ENCODE measurements at regions not wholly inside any gene's neighbourhood (a gene's known extent, or its start where the extent isn't known, plus 50 kb on each side); places are given as distances from the start of the nearest gene placed in this dataset.

DNA sequence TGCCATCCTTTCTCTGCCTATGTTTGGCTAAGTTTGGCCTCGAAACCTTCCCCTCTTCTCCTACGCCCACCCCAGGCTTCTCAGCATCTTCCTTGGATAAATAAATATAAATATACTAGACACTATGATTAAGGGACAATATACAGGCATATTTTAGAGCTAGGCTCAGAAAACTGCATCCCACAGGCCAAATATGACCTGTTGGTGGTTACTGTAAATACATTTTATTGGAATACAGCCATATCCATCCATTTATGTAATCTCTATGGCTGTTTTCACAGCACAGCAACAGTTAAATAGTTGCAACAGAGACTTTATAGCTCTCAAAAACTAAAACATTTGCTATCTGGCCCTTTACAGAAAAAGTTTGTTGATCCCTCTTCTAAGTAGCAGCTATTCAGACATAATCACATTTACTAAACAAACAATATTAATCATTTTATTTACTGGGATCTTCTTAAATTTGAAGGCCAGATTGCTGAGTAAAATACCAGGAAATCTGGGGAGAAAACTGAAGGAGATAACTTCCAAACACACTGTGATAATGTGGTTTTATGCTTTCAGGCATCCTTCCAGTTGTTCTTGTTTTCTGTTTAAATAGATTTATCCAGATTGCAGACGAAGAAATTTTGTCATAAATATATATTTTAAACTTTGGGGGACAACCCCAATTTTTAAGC lies 269.7 kb upstream of the THRB start:
- no peak for DNase-seq (ENCODE audit: low spot score)

- no peak for DNase-seq (ENCODE audit: low spot score)
Measured at GRCh38 chr3:24765399-24765798, 270.7 kb upstream of the THRB start.

DNA sequence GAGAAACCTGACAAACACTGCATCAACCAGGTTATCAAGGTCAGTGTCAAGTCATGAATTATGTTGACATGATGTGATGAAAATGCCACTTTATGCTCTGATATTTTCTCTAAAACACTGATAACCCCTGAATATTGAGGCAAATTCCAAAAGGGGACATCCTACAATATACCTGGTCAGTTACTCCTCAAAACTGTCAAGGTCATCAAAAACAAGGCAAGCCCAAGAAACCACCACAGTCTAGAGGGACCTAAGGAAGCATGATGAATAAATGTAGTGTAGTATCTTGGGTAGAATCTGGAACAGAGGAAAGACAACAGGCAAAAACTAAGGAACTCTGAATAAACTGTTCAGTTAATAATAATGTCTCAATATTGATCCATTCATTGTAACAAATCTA lies 275.3 kb upstream of the THRB start:
- DNase-seq (ENCODE audit: low spot score): no peak

GRCh38 chr3:24773798-24774197 lies 279.1 kb upstream of the THRB start:
- peak; percentile 74 for DNase-seq (ENCODE audit: low spot score)

GRCh38 chr3:24780991-24781390 lies 286.3 kb upstream of the THRB start:
- no peak for DNase-seq (ENCODE audit: low spot score)

DNA sequence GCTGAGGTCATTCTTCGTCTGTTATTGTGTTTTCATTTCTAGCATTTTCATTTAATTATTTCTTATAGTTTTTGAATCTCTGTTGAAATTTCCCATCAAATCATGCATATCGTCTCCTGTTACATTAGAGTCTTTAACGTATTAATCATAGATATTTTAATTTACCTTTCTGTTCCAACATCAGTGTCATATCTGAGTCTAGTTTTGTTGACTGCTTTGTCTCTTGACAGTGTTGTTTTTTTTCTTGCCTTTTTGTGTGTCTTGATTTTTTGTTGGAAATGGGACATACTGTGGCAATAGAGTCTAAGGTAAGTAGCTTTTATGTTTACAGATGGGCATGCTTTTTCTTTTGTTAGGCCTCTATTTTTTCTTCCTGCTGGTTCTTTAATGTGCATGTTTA lies 286.8 kb upstream of the THRB start:
- no peak for DNase-seq (ENCODE audit: low spot score)

DNA sequence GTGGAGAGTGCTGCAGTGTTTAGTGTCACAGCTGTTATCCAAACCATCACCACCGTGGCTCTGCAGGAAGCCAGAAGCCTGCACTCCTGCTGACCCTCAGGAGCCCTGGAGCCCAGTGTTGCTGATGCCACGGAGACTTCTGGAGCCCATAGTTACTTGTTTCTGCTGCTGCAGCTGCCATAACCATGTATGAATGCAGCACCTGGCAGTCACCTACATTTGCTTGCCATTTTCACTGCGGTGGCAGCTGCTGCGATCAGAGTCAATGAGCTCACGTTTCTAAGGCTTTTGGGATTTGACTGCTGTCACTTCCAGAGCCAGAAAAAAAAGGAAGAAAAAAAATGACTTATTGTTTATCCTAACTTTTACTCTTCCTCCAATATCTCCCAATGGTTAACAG lies 299.2 kb upstream of the THRB start:
- DNase-seq (ENCODE audit: low spot score): no peak

DNA sequence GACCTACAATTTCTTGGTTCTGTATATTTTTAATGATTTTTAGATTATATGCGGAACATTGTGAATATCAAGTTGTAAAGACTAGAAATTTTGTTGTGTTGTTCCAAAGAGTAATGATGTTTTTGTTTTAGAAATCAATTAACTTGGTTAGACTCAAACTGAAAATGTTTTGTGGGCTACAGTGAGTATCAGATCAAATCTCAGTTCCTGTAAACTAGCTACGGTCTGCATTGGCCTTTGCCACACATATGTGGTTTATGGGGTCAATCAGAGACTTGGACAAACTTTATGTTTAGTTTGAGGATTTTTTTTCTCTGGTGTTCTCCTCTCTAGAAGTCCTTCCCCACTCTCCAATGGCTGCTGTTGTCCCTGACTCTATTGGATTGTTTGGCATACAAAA lies 308.0 kb upstream of the THRB start:
- no peak for DNase-seq (ENCODE audit: low spot score)

DNA sequence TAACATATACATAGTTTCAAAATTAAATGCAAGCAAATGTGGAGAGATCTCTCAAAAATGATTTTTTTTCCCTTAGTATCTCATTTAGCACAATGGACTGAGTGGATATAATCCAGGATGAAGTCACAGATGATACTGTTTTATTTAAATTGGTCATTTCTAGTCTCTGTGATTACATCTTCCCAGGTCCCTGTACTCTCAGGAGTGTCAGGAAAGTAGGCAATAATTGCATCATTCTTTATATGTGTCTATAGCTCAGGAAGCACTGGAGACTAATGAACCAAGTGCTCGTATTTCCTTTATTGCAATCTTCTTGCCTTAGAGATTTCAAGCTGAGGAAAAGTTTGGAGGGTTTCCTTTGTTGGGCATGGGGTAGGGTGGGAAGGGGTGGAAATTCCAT lies 309.4 kb upstream of the THRB start:
- DNase-seq (ENCODE audit: low spot score): no peak

DNA sequence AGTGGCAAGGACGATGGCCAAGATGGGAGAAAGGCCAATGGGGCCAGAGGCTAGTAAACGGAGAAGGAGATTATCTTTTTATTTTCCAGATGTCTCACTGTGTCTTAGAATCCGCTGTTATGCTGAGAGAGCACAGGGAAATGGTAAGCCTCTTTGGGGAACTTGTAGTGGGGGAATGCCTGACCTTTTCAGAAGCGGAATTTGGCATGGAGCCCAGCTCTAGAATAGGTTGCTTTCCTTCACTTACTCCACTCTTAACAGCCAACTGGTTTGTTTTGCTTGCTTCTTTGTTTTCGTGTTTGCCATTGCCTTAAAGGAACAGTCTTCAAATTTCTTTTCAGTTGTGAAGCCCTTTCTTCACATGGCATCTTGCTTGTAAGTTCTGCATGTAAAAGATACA lies 316.2 kb upstream of the THRB start:
- peak; percentile 32 for DNase-seq (ENCODE audit: low spot score)

DNA sequence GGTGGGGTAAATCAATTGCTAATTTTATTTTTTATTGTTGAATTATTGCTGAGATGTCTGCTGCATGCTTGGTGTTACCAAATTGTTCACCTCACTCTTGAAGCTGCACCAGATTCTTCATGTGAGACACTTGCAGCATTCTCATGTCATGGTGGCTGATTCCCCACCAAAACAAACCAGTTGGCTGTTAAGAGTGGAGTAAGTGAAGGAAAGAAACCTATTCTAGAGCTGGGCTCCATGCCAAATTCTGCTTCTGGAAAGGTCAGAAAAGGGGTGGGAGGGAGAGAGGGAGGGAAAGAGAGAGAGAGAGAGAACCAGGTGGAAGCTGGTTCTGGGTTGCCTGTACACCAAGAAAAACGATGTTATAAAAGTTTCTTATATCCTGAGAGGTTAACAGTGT lies 317.5 kb upstream of the THRB start:
- peak; percentile 66 for DNase-seq (ENCODE audit: low spot score)

- no peak for DNase-seq (ENCODE audit: low spot score)
Measured at GRCh38 chr3:24818055-24818454, 323.4 kb upstream of the THRB start.

- DNase-seq (ENCODE audit: low spot score): no peak
Measured at GRCh38 chr3:24828011-24828410, 333.4 kb upstream of the THRB start.

DNA sequence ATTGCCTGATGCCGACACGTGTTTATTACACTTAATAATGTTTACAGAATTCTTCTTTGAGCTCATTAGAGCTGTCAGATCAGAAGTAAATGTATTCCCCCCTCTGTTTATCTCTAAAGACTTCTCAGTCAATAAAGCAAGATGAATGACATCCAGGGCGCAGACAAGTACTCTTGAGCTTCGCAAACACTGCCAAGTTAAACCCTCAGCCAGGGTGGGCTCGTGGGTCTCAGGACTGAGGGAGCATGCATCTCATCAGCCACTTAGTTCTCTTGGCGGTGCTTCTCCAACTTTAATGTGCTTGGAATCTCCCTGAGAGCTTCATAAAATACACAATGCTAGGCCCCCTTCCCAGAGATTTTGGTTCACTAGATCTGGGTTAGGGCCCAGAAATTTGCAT lies 333.9 kb upstream of the THRB start:
- DNase-seq (ENCODE audit: low spot score): no peak

DNA sequence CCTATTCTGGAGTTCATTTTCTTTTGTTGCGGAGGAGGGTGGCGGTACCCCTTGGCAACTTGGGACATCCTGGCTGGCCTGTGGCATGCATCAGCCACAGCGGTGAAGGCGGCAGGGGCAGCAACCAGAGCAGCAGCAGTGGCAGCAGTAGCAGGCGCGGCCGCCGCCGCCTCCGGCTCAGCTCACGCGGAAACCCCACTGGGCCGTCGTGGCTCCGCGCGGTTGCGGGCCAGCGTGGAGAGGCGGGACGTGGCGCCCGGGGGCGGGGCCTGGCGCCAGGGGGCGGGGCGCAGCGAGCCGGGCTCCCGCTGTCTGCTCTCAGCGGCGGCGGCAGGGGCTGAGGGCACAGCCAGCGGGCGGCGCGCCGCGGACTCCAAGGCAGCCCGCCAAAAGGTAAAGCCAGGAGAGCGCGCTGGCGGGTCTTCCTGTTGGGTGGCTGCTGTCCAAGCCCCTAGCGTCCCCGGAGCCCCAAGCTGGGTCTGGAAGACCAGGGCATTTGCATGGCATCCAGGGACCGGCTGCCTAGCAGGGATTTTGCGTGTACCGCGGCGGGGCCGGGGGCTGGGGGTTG lies 334.4 kb upstream of the THRB start:
- peak; percentile 50 for DNase-seq (ENCODE audit: low spot score)

DNA sequence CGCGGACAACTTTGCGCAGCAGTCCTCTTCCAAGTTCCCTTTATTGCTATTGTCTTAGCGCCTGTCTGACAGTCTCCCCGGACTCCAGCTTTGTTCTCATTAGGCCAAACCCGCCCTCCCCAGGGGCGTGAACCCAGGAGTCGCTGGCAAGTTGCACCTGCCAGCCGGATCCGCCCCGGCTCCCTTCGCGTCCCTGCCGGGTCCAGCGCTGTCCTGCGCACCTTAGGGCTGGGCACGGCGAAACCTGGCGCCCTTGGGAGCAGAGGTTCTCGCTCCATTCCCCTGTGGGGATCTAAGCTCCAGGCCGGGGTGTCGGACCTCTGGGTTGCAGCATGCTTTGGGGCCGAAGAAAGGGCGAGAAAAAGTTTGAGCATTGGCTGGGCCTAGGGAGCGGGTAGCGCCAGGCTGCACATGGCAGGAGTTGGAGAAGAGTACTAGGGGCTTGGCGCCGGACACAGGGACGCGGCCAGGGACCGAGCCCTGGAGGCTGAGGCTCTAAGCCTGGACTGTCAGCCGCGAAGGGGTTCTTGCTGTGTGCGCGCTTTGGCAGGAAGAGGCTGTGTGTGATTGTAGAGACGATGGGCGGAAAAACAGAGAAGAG lies 335.1 kb upstream of the THRB start:
- peak; percentile 37 for DNase-seq (ENCODE audit: low spot score)

DNA sequence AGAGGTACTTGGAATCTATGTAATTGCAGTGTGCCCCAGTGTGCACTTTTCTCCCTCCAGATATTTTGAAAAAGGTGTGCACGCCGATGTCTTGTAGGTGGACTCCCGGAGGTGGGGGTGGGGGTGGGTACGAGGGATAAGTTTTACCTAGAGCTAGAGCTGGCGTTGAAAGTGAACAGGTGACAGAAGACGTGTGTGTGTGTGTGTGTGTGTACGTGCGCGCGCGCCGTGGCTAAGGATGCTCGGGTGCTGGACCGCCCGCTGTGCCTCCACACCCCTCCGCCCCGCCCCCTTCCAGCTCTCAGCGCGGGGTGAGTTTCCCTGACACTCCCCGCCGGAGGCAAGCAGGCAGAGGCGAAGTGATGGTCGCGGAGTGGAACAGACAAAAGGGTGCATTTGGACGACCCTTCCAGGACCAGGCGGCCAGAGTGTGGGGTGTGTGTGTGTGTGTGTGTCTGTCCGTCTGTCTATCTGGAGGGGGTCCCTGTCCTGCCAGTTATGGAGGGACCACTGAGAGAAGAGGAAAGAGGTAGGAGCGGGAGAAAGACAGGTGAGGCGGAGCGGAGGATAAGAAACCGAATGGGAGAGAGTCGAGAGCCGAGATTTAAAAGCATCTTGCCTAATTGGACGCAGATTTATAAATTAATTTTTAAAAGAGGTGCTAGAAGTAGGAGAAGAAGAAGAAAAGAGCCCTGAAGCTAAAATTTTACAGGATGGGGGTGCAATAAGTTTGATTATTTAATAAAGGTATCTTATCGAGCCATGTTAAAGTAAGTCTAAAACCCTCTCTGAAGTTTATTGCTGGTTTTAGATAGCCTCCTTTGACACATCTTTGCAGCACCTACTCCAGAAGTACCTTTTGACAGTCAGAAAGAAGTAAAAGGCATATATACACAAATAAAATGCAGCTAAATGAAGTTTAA lies 335.8 kb upstream of the THRB start:
- peak; percentile 7 for DNase-seq (ENCODE audit: low spot score)

DNA sequence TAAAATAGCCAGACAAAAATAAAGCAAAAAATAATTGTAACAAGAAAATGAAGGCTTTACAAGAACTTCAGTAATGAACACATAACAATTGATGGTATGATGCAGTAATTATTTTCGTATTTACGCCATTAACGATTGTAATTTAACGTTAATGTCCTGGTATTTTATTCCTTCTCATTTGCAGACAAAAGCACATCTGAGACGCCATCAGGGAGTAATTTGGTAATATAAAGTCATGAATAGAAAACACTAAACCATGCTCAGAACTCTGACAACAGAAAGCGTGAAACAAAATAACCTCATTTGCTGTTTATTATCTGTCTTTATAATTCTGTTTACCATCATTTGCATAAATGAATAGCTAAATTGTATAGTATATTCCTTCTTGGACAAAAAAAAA lies 336.6 kb upstream of the THRB start:
- no peak for DNase-seq (ENCODE audit: low spot score)

GRCh38 chr3:24832891-24833290 lies 338.2 kb upstream of the THRB start:
- DNase-seq (ENCODE audit: low spot score): no peak

GRCh38 chr3:24834442-24834841 lies 339.8 kb upstream of the THRB start:
- DNase-seq (ENCODE audit: low spot score): no peak

DNA sequence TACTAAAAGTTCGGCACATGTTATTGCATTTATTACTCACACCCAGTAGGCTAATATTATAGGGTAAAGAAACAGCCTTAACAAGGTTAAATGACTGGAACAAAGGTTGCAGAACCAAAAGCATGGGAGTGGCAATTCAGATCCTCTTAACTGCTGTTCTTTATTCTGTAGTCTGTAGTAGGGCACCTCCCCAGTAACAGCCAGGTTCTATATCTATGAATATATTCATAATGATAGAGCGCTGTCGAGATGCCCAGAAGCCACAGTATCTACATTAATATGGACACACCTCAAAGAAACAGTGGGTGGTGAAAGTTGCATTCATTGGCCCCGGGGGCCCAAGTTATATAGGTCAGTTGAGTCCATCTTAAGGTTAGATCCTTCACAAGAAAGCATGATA lies 340.9 kb upstream of the THRB start:
- no peak for DNase-seq (ENCODE audit: low spot score)

DNA sequence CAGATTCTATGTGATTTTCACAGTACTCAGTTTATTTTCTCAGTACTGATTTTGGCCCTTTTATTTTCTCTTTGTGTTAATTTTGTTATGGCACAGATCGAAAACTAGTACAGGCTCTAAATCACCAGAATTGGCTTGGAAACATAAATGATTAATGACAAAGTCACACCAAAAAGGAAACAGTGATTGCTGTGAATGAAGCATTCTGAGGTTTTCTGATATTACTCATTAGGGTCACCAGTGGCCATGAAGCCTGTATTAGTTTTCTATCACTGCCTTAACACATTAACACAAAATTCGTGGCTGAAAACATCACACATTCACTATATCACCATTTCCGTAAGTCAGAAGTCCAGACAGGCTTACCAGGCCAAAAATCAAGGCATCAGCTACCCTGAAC lies 343.0 kb upstream of the THRB start:
- peak; percentile 67 for DNase-seq (ENCODE audit: low spot score)

GRCh38 chr3:24838533-24838932 lies 343.9 kb upstream of the THRB start:
- DNase-seq (ENCODE audit: low spot score): no peak
